ENCODE measurements at regions not wholly inside any gene's neighbourhood (a gene's known extent, or its start where the extent isn't known, plus 50 kb on each side); places are given as distances from the start of the nearest gene placed in this dataset.

GRCh38 chrX:147838465-147839131 is 73.1 kb upstream of the FMR1 start:
- no peak for DNase-seq (ENCODE audit: low spot score)

DNA sequence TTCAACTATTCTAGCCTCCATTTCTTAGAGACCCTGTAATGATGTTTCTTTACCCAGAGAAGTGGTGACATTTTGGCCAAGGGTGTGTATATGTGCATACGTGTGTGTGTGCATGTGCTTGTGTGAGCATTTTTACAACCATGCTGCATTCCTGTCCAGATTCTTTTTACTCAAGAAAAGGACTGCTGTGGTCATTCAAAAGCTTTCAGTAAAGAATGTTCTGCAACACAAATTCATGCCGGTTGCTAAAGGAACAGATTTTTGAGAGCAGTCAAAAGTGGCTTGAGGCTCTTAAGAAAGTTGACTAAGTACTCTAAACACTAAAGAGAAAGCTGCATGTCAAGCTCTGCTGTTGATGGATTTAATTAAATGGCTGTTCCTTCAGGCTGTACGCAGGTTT is 65.0 kb upstream of the FMR1 start:
- no peak for DNase-seq (ENCODE audit: low spot score)

DNA sequence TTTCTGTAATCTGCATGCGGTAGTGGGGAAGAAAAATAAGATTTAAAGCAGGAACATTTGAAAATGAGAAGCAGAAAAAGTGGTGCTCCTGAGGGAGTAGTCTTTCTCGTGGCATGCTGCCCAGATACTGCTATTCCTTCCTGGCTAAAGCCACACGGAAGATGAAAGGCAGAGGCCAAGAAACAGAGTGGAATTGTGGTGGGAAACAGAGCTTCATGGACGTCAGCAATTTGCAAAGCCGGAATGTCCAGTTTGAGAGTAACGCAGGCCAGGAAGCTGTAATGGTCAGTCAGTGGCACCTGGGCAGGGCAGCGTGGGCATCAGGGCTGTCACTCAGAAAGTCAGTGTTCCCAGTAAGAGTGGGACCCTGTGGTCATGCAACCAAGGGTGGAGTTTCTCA is 63.7 kb upstream of the FMR1 start:
- no peak for DNase-seq (ENCODE audit: low spot score)

DNA sequence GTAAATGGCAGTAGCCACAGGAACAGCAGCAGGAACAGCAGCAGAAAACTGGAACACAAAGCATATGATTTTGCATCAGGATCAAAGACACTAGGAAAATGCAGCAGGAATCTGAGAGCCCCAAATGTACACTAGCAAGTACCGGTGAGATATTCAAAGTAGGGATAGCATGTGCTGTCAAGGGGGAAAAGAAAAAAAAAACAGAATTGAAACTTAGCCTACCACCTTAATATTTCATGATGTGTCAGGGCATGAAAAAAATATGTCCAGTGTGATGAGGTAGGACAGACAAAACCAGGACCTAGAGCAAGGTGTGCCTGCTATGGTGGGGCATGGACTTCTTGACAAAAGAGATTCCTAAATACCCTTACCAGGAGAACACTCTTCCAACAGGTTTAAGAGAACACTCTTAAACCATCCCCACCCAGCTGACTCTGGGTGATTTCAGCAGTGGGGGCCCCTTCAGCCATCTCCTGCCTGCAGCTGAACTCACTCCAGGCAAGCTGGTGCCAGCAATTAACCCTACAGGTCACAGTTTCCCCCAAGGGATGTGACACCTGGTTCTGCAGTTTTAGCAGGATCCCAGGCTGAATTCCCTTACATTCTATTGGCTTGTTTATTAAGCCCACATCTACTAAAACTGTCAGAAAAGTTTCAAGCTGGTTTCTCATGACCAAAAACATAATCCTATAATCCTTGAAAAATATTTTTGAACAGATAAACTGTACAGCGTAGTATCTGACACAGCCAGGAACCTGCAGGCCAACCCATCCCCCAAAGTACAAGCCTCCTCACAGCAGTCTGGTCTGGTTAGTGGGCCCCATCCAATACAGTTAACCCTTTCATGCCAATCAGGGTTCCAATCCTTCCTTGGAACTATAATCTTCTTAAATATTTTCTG is 62.9 kb upstream of the FMR1 start:
- no peak for DNase-seq (ENCODE audit: low spot score)

DNA sequence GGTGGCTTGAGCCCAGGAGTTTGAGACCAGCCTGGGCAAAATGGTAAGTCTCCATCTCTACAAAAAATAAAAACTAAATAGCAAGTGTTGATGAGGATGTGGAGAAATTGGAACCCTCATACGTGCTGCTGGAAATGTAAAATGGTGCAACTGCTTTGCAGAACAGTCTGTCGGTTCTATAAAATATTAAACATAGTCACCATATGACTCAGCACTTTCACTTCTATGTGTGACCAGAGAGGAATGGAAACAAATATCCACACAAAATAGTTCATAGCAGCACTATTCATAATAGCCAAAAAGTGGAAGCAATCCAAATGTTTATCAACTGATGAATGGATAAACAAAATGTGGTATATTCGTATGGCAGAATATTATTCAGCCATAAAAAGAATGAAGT is 60.8 kb upstream of the FMR1 start:
- no peak for DNase-seq (ENCODE audit: low spot score)

DNA sequence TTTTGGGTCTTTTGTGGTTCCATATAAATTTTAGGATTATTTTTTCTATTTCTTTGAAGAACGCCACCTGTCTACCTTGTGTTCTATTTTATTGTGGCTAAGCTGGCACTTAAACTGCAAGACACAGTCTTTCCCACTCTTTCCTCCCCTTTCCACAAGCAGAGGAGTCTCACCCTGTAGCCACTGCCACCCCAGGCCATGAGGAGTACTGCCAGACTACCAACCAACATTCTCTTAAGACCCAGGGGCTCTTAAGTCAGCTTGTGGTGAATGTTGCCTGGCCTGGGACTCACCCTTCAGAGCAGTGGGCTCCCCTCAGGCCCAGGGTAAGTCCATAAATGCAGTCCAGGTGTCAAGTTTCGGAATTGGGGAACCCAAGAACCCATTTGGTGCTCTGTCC is 58.0 kb upstream of the FMR1 start:
- no peak for DNase-seq (ENCODE audit: low spot score)

DNA sequence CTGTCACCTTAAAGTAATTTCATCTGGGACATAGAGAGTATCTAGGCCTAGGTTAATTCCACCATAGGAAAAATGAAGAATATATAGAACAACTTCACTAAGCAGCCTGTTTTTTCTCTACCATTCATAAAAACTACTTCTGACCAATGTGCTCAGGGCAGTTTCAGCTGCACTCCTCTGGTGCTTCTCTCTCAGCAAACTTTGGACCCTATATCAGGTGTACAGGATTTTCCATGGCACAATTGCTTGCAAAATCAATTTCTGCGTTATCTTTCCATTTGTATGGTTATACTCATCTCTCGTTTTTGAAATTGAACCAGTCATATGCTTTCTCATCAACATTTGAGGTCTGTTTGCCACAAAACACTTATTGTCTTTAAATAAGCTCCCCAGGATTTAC is 52.1 kb upstream of the FMR1 start:
- DNase-seq (ENCODE audit: low spot score) = no peak
